ENCODE measurements at regions not wholly inside any gene's neighbourhood (a gene's known extent, or its start where the extent isn't known, plus 50 kb on each side); places are given as distances from the start of the nearest gene placed in this dataset.
"Not testable (repeated sequence)": the region's sequence is repeated elsewhere in the genome, so short reads cannot be mapped to it uniquely, and the experiment has no call there.

DNA sequence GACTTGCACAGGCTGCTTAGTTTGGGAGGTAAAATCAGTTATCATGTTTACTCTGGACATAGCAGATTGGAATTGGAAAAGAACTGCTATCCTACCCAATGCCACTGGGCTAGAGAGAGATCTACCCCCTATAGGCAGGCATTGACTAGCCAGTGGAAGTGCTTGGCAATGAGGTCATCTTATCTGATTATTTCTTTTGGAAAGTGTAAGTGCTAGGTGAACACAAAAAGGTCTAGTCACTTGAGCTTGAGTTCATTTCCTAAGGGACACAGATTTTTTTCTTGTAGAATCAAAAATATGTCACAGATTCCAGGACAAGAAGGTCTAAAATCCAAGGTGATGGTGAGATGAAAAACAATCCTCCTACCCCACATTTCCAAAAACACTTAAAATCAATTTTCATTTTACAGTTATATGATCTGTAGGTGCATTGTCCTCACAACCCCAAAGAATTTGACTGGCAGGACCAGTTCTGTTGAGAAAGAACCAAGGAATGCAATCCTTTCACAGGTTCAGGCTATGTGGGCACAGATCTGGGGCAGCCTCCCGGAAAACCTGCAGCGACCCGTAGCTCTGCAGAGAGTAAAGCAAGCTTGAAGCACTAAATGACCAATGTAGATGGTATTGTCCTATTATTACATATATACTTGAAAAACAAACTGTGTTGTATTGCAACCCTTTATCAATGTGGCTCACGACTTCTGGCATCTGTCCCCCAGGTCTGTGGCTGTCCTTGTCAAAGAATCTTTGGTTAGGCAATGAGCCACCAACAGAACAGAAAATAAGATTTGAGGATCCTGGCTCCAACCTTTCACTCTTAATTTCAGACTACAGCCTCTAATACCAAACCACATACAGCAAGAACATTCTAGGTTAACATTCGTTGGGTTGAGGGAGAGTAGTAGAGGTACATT lies 67.3 kb upstream of the ADTRP start:
- TF ChIP-seq Cebpa-rat (IDR thresholded peaks at IDR 0.05) = no peak
- H3K9ac ChIP-seq = no peak overlapping the region
- H3K36me3 ChIP-seq = no peaks in the 10 kb centered on the region
- H3K27me3 ChIP-seq = no peaks in the 10 kb centered on the region
- H3K27ac ChIP-seq = no peak overlapping the region
- H4K20me1 ChIP-seq = no peaks in the 10 kb centered on the region
- H3K4me3 ChIP-seq = no peak overlapping the region
- H3K4me1 ChIP-seq = peaks cover 0 to 4% (median 0%) of the 10 kb centered on the region in 10 experiments; a peak in 6 of 20 replicates
- H3K4me2 ChIP-seq = no peak overlapping the region
- peaks cover 22 to 36% (median 31%) of the 10 kb centered on the region in 11 experiments for H3K9me3 ChIP-seq (replicated peaks in 1 of 11)

DNA sequence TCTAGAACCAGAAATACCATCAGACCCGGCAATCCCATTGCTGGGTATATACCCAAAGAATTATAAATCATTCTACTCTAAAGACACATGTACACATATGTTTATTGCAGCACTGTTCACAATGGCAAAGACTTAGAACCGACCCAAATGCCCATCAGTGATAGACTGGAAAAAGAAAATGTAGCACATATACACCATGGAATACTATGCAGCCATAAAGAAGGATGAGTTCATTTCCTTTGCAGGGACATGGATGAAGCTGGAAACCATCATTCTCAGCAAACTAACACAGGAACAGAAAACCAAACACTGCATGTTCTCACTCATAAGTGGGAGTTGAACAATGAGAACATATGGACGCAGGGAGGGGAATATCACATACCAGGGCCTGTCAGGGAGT lies 64.2 kb upstream of the ADTRP start:
- peaks cover 20 to 37% (median 25%) of the 10 kb centered on the region in 11 experiments for H3K9me3 ChIP-seq (replicated peaks in 1 of 11)
- H3K4me1 ChIP-seq, H3K4me3 ChIP-seq, H3K27ac ChIP-seq, H3K4me2 ChIP-seq, H3K27me3 ChIP-seq, H4K20me1 ChIP-seq, H3K9ac ChIP-seq, H3K36me3 ChIP-seq: not testable (repeated sequence)

DNA sequence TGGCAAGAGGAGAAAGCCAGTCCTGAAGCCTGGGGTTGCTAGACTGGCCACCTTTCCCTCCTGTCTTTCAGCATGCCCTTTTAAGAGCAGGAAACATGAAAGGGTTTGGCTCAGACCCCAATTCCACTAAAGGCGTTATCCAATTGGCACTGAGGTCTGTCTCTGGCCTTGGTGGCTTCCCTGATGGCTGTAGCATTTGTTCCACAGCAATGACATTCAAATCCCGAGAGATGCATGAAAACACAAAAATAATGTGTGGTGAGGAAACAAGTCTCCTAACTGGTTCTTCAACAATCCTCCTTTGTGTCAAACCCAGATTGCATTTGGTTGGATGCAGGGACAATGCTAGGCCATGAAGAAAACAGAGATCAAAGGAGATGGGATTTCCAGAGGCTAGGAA lies 56.5 kb upstream of the ADTRP start:
- peaks cover 0 to 5% (median 2%) of the 10 kb centered on the region in 10 experiments; a peak in 5 of 20 replicates for H3K4me1 ChIP-seq
- peak overlapping the region in 3 of 11 experiments; percentile 6 to 41 (median 13); a peak in 4 of 22 replicates for H3K4me2 ChIP-seq
- H3K4me3 ChIP-seq = no peak overlapping the region

DNA sequence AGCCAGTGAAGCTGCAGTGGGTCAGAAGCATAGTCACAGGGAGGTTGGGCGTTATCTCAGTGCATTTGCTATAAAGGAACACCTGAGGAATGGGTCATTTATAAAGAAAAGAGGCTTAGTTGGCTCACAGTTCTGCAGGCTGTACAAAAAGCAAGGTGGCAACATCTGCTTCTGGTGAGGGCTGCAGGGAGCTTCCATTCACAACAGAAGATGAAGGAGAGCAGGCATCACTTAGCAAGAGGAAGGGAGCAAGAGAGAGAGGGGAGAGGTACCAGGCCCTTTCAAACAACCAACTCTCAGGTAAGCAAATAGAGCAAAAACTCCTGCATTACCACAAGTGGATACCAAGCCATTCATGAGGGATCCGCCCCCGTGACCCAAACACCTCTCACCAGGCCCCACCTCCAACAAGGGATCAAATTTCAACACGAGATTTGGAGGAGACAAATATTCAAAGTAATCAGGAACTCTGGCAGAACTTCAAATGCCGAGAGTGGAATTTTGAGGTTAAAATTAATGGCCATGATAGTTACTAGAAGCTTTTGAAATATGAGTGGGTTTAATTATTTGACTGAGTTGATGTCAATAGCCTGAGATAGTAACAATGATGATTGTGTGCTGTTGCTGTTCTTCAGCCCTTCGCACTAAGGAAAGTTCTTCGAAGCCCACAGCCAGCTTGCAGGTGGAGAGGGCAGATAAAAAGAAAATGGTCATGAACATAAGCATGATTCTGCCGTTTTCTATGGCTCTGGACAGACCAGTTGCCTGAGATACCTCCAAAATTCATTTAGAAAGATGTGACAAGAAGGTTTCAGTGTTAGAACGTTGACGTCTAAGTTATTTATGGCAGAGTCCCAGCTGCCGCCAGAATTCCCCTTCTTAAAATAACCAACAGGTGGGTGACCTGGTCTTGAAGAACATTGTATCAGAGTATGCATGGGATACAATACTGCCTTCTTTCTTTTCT lies 55.3 kb upstream of the ADTRP start:
- H3K9me3 ChIP-seq (replicated peaks in 1 of 11) = peaks cover 3 to 21% (median 8%) of the 10 kb centered on the region in 11 experiments; a peak in 13 of 22 replicates
- peaks cover 0 to 11% (median 4%) of the 10 kb centered on the region in 10 experiments; a peak in 17 of 20 replicates for H3K4me1 ChIP-seq
- no peak for TF ChIP-seq Cebpa-rat (IDR thresholded peaks at IDR 0.05)
- no peak overlapping the region for H3K4me3 ChIP-seq
- H3K9ac ChIP-seq = no peak overlapping the region
- no peaks in the 10 kb centered on the region for H4K20me1 ChIP-seq
- H3K27ac ChIP-seq = no peak overlapping the region
- no peak overlapping the region for H3K4me2 ChIP-seq
- H3K27me3 ChIP-seq = no peaks in the 10 kb centered on the region
- no peaks in the 10 kb centered on the region for H3K36me3 ChIP-seq

More for the DNA sequence above, 56.5 kb upstream of the ADTRP start:
- Histone ChIP-seq H4K20me1 (no peaks in the 10 kb centered on the region), H3K9me3 (replicated peaks in 1 of 11) (peaks cover 4 to 23% (median 12%) of the 10 kb centered on the region in 11 experiments; a peak in 14 of 22 replicates), H3K27me3 (no peaks in the 10 kb centered on the region), H3K9ac (no peak overlapping the region), H3K27ac (no peak overlapping the region), H3K36me3 (no peaks in the 10 kb centered on the region)
- TF ChIP-seq Cebpa-rat (IDR thresholded peaks at IDR 0.05) = no peak

DNA sequence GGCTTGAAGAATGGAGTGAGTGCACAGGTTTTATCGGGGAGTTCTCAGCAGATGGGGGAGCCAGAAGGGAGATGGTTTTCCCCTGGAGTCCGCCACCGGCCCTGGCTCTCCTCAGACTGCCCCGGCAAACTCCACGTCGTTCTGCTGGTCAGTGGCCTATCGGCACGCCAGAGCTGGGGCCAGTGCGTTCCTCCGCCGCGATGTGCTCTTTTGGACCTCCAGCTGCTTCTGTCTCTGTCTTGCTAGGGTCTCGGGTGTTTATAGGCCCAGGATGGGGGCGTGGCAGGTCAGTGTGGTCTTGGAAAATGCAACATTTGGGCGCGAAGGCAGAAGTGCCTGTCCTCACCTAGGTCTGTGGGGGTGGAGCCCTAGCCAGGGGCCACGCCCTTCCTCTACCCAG lies 53.0 kb upstream of the ADTRP start:
- Histone ChIP-seq H3K4me2 (peak overlapping the region in 3 of 11 experiments; percentile 12 to 19 (median 18); a peak in 3 of 22 replicates), H3K36me3 (no peaks in the 10 kb centered on the region), H3K4me1 (peaks cover 11 to 28% (median 15%) of the 10 kb centered on the region in 10 experiments), H3K27ac (no peak overlapping the region), H3K9me3 (replicated peaks in 1 of 11) (peaks cover 0 to 9% (median 5%) of the 10 kb centered on the region in 11 experiments; a peak in 6 of 22 replicates), H4K20me1 (no peaks in the 10 kb centered on the region), H3K9ac (no peak overlapping the region), H3K27me3 (no peaks in the 10 kb centered on the region), H3K4me3 (no peak overlapping the region)
- no peak for TF ChIP-seq Cebpa-rat (IDR thresholded peaks at IDR 0.05)

DNA sequence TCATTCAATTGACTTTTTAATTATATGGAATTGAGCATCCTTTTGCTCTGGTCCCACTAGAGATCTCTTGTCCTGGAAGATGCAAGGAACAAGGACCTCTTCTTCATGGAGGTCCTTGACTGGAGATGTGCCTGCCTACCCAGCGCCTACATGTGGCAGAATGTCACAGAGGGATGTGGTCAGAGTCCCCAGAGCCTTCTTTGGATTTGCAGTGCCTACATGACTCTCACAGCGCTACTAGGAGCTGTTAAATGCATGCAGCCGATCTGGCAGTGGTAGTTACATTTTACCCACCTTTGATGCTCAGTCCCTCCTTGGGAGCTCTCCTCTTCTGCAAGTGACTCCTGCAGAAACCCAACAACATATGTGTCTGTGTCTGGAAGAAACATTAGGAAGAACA lies 51.9 kb upstream of the ADTRP start:
- Histone ChIP-seq H3K4me2 (peak overlapping the region in 5 of 11 experiments; percentile 3 to 30 (median 11); a peak in 1 of 22 replicates), H3K36me3 (no peaks in the 10 kb centered on the region), H4K20me1 (no peaks in the 10 kb centered on the region), H3K27me3 (no peaks in the 10 kb centered on the region), H3K9me3 (replicated peaks in 1 of 11) (peaks cover 0 to 9% (median 5%) of the 10 kb centered on the region in 11 experiments; a peak in 6 of 22 replicates), H3K4me3 (no peak overlapping the region), H3K9ac (no peak overlapping the region), H3K4me1 (peaks cover 11 to 28% (median 15%) of the 10 kb centered on the region in 10 experiments), H3K27ac (no peak overlapping the region)
- no peak for TF ChIP-seq Cebpa-rat (IDR thresholded peaks at IDR 0.05)

DNA sequence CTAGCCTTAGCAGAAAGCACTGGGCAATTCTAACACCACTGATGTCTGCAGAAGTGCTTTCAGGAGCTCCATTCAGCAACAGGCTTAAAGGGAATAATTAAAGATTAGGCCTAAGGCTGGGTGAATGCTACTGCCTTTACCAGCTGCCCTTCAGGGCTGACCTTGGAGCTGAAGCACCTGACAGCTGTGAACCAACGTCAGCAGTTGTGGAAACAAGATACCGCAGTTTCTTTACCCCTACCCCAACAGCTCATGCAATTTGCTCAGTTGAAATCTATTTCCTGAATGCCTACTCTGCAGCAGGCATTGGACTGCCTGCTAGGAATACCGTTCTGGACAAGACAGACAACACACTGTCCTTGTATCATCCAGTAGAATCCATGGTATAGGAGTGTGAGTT lies 51.5 kb upstream of the ADTRP start:
- Histone ChIP-seq H3K4me1 (peaks cover 11 to 28% (median 15%) of the 10 kb centered on the region in 10 experiments), H3K27ac (no peak overlapping the region), H3K36me3 (no peaks in the 10 kb centered on the region), H3K4me2 (peak overlapping the region in 3 of 11 experiments; percentile 6 to 30 (median 20); a peak in 2 of 22 replicates), H3K4me3 (no peak overlapping the region), H3K9me3 (replicated peaks in 1 of 11) (peaks cover 0 to 9% (median 5%) of the 10 kb centered on the region in 11 experiments; a peak in 6 of 22 replicates), H3K9ac (no peak overlapping the region), H3K27me3 (no peaks in the 10 kb centered on the region), H4K20me1 (no peaks in the 10 kb centered on the region)
- no peak for TF ChIP-seq Cebpa-rat (IDR thresholded peaks at IDR 0.05)

DNA sequence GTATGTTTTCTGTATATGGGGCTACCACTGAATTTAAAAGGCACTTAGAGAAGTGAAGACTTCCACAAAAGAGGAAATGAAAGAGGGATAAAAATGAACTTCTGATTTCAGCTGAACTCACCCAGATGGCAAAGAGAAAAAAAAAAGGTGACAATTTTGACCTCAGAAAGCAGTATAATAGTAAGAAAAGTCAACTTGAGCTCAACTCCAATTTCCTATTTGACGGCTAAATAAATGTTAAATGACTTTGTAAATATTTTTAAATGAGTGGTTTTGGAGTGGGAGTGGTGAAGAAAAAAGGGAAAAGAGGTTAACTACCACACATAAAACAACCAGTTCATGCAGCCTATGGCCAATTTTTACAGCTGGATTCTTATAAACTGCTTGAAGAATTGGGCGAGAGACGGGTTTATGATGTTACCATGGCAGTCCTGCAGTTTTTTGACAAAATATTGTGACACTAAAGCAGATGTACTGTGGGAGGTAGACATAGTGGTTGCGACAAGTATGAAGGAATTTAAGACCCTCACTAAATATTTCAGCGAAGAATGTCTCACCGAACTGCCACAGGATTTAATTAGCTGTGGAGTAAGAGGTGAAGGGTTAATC lies 49.8 kb upstream of the ADTRP start:
- no peak overlapping the region for H3K4me3 ChIP-seq
- TF ChIP-seq Cebpa-rat (IDR thresholded peaks at IDR 0.05) = no peak
- peak overlapping the region in 7 of 11 experiments; percentile 6 to 58 (median 26); a peak in 7 of 22 replicates for H3K27ac ChIP-seq
- H3K4me2 ChIP-seq = peak overlapping the region; percentile 10 to 82 (median 53); a peak in 21 of 22 replicates
- no peaks in the 10 kb centered on the region for H3K27me3 ChIP-seq
- no peaks in the 10 kb centered on the region for H3K36me3 ChIP-seq
- H3K9ac ChIP-seq = peak overlapping the region in 1 of 11 experiments; percentile 22; a peak in 1 of 22 replicates
- H3K4me1 ChIP-seq = peaks cover 10 to 28% (median 14%) of the 10 kb centered on the region in 10 experiments
- peaks cover 0 to 9% (median 5%) of the 10 kb centered on the region in 11 experiments; a peak in 6 of 22 replicates for H3K9me3 ChIP-seq (replicated peaks in 1 of 11)
- no peaks in the 10 kb centered on the region for H4K20me1 ChIP-seq
